ENCODE measurements at regions not wholly inside any gene's neighbourhood (a gene's known extent, or its start where the extent isn't known, plus 50 kb on each side); places are given as distances from the start of the nearest gene placed in this dataset.

DNA sequence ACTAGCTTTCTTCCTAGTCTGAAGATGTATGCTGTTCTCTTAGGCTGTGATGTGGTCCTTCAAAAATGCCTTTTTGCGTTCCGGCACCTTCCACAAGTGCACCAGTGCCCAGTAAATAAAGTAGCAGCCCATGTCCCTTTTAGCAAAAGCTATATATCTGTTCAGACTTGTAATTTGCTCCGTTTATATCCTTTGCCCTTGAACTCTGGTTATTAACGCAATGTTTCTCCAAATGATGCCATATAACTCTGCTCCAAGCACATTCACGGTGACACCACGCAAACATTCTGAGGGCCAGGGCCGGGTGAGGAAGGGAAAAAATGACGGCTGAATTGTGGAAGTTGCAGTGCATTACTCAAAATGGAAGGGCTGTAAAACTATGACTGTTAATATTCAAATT is 1001.1 kb upstream of the NR2F2 start:
- TF ChIP-seq, protein P1, sequence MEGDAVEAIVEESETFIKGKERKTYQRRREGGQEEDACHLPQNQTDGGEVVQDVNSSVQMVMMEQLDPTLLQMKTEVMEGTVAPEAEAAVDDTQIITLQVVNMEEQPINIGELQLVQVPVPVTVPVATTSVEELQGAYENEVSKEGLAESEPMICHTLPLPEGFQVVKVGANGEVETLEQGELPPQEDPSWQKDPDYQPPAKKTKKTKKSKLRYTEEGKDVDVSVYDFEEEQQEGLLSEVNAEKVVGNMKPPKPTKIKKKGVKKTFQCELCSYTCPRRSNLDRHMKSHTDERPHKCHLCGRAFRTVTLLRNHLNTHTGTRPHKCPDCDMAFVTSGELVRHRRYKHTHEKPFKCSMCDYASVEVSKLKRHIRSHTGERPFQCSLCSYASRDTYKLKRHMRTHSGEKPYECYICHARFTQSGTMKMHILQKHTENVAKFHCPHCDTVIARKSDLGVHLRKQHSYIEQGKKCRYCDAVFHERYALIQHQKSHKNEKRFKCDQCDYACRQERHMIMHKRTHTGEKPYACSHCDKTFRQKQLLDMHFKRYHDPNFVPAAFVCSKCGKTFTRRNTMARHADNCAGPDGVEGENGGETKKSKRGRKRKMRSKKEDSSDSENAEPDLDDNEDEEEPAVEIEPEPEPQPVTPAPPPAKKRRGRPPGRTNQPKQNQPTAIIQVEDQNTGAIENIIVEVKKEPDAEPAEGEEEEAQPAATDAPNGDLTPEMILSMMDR (IDR thresholded peaks at IDR 0.05), result no peak
- no peak for TF ChIP-seq POLR2A (IDR thresholded peaks at IDR 0.05)
- TF ChIP-seq EP300 (IDR thresholded peaks at IDR 0.05), result no peak

Measured in suprapubic skin (tissue), 3 donors.